ENCODE measurements at regions not wholly inside any gene's neighbourhood (a gene's known extent, or its start where the extent isn't known, plus 50 kb on each side); places are given as distances from the start of the nearest gene placed in this dataset.

GRCh38 chr18:72152935-72153334 lies 391.2 kb downstream of the CBLN2 start:
- no peak for DNase-seq (ENCODE audit: low spot score)
- TF ChIP-seq, protein P1, sequence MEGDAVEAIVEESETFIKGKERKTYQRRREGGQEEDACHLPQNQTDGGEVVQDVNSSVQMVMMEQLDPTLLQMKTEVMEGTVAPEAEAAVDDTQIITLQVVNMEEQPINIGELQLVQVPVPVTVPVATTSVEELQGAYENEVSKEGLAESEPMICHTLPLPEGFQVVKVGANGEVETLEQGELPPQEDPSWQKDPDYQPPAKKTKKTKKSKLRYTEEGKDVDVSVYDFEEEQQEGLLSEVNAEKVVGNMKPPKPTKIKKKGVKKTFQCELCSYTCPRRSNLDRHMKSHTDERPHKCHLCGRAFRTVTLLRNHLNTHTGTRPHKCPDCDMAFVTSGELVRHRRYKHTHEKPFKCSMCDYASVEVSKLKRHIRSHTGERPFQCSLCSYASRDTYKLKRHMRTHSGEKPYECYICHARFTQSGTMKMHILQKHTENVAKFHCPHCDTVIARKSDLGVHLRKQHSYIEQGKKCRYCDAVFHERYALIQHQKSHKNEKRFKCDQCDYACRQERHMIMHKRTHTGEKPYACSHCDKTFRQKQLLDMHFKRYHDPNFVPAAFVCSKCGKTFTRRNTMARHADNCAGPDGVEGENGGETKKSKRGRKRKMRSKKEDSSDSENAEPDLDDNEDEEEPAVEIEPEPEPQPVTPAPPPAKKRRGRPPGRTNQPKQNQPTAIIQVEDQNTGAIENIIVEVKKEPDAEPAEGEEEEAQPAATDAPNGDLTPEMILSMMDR (IDR thresholded peaks at IDR 0.05; ENCODE audit: extremely low read depth, missing control alignments): no peak

- TF ChIP-seq, protein P1 (IDR thresholded peaks at IDR 0.05; ENCODE audit: extremely low read depth, missing control alignments): no peak
- DNase-seq (ENCODE audit: low spot score): no peak
These were observed 396.3 kb downstream of the CBLN2 start for GRCh38 chr18:72147830-72148229.

GRCh38 chr18:72140007-72140406 lies 404.1 kb downstream of the CBLN2 start:
- DNase-seq (ENCODE audit: low spot score): no peak
- TF ChIP-seq, protein P1 (IDR thresholded peaks at IDR 0.05; ENCODE audit: extremely low read depth, missing control alignments): no peak

DNA sequence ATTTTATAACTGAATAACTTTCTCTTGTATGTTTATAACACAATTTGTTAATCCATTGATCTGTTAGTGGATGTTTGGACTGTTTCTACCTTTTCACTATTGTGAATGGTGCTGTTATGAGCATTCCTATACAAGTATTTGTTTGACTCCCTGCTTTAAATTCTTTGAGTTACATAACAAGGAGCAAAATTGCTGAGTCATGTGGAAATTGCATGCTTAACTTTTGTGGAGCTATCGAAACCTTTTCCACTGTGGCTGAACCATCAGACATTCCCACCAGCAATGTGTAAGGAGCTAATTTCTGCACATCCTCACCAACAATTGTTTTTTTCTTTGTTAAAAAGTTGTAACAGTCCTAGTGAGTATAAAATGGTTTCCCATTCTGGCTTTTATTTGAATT lies 415.5 kb downstream of the CBLN2 start:
- TF ChIP-seq, protein P1 (IDR thresholded peaks at IDR 0.05; ENCODE audit: extremely low read depth, missing control alignments): no peak

GRCh38 chr18:72122103-72122502 lies 422.0 kb downstream of the CBLN2 start:
- TF ChIP-seq, protein P1 (IDR thresholded peaks at IDR 0.05; ENCODE audit: extremely low read depth, missing control alignments): no peak

More for the DNA sequence above, 415.5 kb downstream of the CBLN2 start:
- DNase-seq (ENCODE audit: low spot score): no peak

GRCh38 chr18:72119082-72119481 lies 425.1 kb downstream of the CBLN2 start:
- TF ChIP-seq, protein P1 (IDR thresholded peaks at IDR 0.05; ENCODE audit: extremely low read depth, missing control alignments): no peak
- no peak for DNase-seq (ENCODE audit: low spot score)

More at GRCh38 chr18:72122103-72122502, 422.0 kb downstream of the CBLN2 start:
- DNase-seq (ENCODE audit: low spot score): no peak

DNA sequence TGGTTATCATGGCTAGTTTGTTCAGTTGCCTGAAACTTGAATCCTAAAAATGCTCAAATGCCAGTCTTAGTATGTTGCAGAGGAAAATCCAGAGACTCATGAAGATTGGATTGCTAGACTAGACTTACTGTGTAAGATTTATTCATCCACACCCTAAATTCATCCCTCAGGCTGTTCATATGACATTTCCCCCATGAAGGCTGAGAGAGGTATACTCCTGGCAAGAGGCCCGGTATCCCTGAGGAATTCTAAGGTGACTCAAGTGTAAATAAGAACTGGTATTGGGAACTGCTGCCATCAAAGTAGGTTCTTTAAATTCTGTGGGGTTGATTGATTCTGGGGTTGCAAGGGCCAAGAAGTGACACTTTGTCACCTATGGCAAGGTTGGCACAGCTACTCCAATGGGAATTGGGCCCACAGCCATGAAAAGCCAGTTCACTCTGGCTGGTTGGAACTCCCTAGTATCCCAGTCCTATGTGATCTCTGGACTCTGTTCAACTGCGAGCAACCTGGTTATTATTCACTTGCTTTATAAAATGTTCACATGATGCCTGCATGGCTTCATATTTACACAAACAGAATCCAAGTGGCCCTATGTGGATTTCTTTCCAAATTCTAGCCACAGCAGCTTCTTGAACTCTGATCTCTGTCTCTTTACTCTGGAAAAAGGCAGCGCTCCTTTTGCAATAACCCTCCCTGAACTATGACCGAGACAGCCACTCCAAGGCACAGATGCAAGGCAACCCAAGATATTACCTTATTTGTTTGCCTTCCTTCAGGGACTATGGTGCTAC lies 429.1 kb downstream of the CBLN2 start:
- no peak for DNase-seq (ENCODE audit: low spot score)
- TF ChIP-seq, protein P1 (IDR thresholded peaks at IDR 0.05; ENCODE audit: extremely low read depth, missing control alignments): no peak
